PC-9 (cell line): ENCODE measurements at regions not wholly inside any gene's neighbourhood (a gene's known extent, or its start where the extent isn't known, plus 50 kb on each side); places are given as distances from the start of the nearest gene placed in this dataset.
A peak's percentile ranks its signal among the peaks of the same experiment; 100 is the strongest.

ENCODE experiments used
- BruUV-seq: library from RNA; stranded (reverse); fragments of 400-500 nt; replicated peaks from 2 replicates; lab custom pipeline; 2021; lab: Mats Ljungman, UMichigan
- CTCF ChIA-PET: fragments of 300-600 bp; sonication (Branson Sonifier 250); formaldehyde crosslinking; loops from one replicate; lab custom pipeline; 2022; ENCODE audit warnings: antibody characterized with exemption; lab: Charles Lee
- POLR2A ChIA-PET: fragments of 300-600 bp; sonication (Branson Sonifier 250); formaldehyde crosslinking; loops from one replicate; lab custom pipeline; 2022; ENCODE audit warnings: antibody characterized with exemption; ENCODE audit not compliant: unreplicated experiment; lab: Charles Lee
- DNase-seq, 2 experiments: peaks; one replicate each; pipeline versions ENCODE4 v3.0.0 to v3.0.0-alpha.2; 2015 to 2022; ENCODE audit warnings: mixed read lengths in 1 of 2
- H2AFZ ChIP-seq: fragments of 200-600 bp; sonication (generic); 2 replicates; pipeline ENCODE4 v1.8.1; 2017; ENCODE audit warnings: antibody characterized with exemption
- H3F3A ChIP-seq: fragments of 200-600 bp; sonication (generic); 2 replicates; pipeline ENCODE4 v1.8.1; 2017; ENCODE audit warnings: antibody characterized with exemption, mild to moderate bottlenecking, low read depth; ENCODE audit not compliant: insufficient read depth
- H3K27ac ChIP-seq: fragments of 200-600 bp; sonication (generic); 2 replicates; pipeline ENCODE4 v1.6.1; 2016; ENCODE audit warnings: mixed run types
- H3K27me3 ChIP-seq: fragments of 200-600 bp; sonication (generic); 2 replicates; pipeline ENCODE4 v1.6.1; 2016; ENCODE audit warnings: low read depth, mixed run types; ENCODE audit not compliant: insufficient read depth
- H3K36me3 ChIP-seq: fragments of 200-600 bp; sonication (generic); 2 replicates; pipeline ENCODE4 v1.6.1; 2016; ENCODE audit warnings: low read depth, mixed run types
- H3K4me1 ChIP-seq: fragments of 200-600 bp; sonication (generic); replicated peaks from 2 replicates; pipeline ENCODE4 v1.6.1; 2016; ENCODE audit warnings: mixed run types; ENCODE audit not compliant: insufficient read depth
- H3K4me2 ChIP-seq: fragments of 200-600 bp; sonication (generic); 2 replicates; pipeline ENCODE4 v1.6.1; 2017; ENCODE audit warnings: mixed run types
- H3K4me3 ChIP-seq: fragments of 200-600 bp; sonication (generic); 2 replicates; pipeline ENCODE4 v1.6.1; 2016; ENCODE audit warnings: mixed run types
- H3K79me2 ChIP-seq: fragments of 200-600 bp; sonication (generic); 2 replicates; pipeline ENCODE4 v1.6.1; 2017; ENCODE audit warnings: low read depth, mixed run types
- H3K9me2 ChIP-seq: fragments of 200-600 bp; sonication (generic); 2 replicates; pipeline ENCODE4 v1.8.1; 2017; ENCODE audit warnings: mild to moderate bottlenecking; ENCODE audit not compliant: insufficient read depth
- H3K9me3 ChIP-seq: fragments of 200-600 bp; sonication (generic); 2 replicates; pipeline ENCODE4 v1.8.1; 2016; ENCODE audit warnings: low read depth; ENCODE audit not compliant: insufficient read depth
- H4K20me1 ChIP-seq: fragments of 200-600 bp; sonication (generic); 2 replicates; pipeline ENCODE4 v1.8.1; 2017; ENCODE audit not compliant: insufficient read depth
- EZH2 ChIP-seq: fragments of 200-600 bp; sonication (generic); IDR thresholded peaks from 2 replicates; pipeline ENCODE4 v1.8.0; 2017; ENCODE audit warnings: antibody characterized with exemption, low read depth
- intact Hi-C: fragments of 100-400 bp; cut with micrococcal nuclease; formaldehyde crosslinking; loops from one replicate; pipeline ENCODE4 v1.10.0; 2022; ENCODE audit not compliant: unreplicated experiment
- TF ChIP-seq, protein P1 (sequence below): fragments of 200-600 bp; sonication (generic); conservative IDR thresholded peaks from 2 replicates; pipeline ENCODE4 v1.6.1; 2017; ENCODE audit warnings: mixed run types, antibody characterized with exemption, mild to moderate bottlenecking, moderate library complexity

DNA sequence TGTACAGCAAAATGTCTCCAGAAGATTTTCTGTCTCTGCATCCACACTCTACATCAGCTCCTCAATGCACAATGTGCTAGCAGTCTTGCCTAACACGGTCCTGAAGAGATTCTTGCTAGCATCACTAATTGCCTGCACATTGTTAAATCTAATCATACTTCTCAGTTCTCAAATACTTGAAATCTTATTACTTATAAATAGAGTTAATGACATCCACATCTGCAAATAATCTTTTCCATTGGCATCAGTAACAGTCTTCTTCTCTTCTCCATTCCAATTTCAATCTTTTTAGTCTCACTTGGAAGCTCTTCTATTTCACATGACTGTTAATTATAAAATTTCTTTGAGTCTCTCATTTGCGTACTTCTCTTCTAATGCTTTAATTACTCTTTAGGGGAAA lies 630.5 kb upstream of the SLITRK6 start:
- Histone ChIP-seq H3K9me2 (peaks cover 5% of the 10 kb centered on the region; the same call in 1 of the 2 replicates), H3K36me3 (no peaks in the 10 kb centered on the region), H4K20me1 (no peaks in the 10 kb centered on the region), H3K4me1 (no peaks in the 10 kb centered on the region), H2AFZ (0 out of 2 replicates have a peak overlapping the region, but pooled peaks have one; percentile 11), H3K9me3 (no peaks in the 10 kb centered on the region), H3F3A (no peaks in the 10 kb centered on the region), H3K4me2 (no peak overlapping the region), H3K79me2 (no peaks in the 10 kb centered on the region), H3K4me3 (no peak overlapping the region), H3K27ac (no peak overlapping the region), H3K27me3 (no peaks in the 10 kb centered on the region)
- ChIA-PET POLR2A (no interaction called here), CTCF (no interaction called here)
- TF ChIP-seq, protein P1, sequence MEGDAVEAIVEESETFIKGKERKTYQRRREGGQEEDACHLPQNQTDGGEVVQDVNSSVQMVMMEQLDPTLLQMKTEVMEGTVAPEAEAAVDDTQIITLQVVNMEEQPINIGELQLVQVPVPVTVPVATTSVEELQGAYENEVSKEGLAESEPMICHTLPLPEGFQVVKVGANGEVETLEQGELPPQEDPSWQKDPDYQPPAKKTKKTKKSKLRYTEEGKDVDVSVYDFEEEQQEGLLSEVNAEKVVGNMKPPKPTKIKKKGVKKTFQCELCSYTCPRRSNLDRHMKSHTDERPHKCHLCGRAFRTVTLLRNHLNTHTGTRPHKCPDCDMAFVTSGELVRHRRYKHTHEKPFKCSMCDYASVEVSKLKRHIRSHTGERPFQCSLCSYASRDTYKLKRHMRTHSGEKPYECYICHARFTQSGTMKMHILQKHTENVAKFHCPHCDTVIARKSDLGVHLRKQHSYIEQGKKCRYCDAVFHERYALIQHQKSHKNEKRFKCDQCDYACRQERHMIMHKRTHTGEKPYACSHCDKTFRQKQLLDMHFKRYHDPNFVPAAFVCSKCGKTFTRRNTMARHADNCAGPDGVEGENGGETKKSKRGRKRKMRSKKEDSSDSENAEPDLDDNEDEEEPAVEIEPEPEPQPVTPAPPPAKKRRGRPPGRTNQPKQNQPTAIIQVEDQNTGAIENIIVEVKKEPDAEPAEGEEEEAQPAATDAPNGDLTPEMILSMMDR: no peak
- no peak for TF ChIP-seq EZH2
- BruUV-seq: no TSS peak
- DNase-seq: no peak
- intact Hi-C loops: no loop called here

DNA sequence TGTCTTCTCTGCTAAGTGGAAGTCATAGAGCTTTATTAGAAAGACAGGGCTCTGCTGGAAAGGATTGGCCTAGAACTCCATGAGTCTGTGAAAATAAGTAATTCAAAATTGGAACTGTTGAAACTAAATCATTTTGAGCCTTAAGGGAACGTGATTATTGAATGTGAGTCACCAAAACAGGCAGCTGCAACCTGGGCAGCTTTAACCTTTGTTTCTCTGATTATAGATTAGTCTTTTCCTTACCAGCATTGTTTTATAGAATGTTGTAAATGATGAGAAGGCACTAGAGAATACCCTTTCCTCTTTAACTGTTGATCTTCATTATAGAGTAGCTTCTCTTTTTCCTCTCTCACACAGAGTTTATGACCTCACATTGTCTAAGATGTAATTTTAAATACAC lies 638.8 kb upstream of the SLITRK6 start:
- no peaks in the 10 kb centered on the region for H3K9me3 ChIP-seq
- H3F3A ChIP-seq: no peaks in the 10 kb centered on the region
- no peaks in the 10 kb centered on the region for H3K79me2 ChIP-seq
- DNase-seq: no peak
- BruUV-seq: no TSS peak
- no peak overlapping the region for H3K27ac ChIP-seq
- POLR2A ChIA-PET: no interaction called here
- no peak for TF ChIP-seq EZH2
- TF ChIP-seq, protein P1: no peak
- intact Hi-C loops: no loop called here
- no peak overlapping the region for H3K4me2 ChIP-seq
- no peaks in the 10 kb centered on the region for H4K20me1 ChIP-seq
- H3K27me3 ChIP-seq: no peaks in the 10 kb centered on the region
- no peak overlapping the region for H2AFZ ChIP-seq
- no peaks in the 10 kb centered on the region for H3K4me1 ChIP-seq
- no peaks in the 10 kb centered on the region for H3K9me2 ChIP-seq
- no peaks in the 10 kb centered on the region for H3K36me3 ChIP-seq
- H3K4me3 ChIP-seq: no peak overlapping the region
- CTCF ChIA-PET: no interaction called here

DNA sequence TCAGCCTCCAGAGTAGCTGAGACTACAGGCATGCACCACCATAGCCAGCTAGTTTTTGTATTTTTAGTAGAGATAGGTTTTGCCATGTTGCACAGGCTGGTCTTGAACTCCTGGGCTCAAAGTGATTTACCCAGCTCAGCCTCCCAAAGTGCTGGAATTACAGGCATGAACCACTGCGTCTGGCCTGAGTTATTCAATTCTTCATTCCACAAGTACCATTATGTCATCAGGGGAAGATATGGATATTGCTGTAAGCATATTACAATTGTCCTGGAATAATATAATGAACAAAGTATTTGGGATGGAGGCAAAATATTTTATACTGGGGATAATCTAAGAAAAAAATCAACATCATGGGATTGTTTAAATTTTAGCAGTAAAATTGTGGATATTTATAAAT lies 646.0 kb upstream of the SLITRK6 start:
- H3K9me3 ChIP-seq: no peaks in the 10 kb centered on the region
- no TSS peak for BruUV-seq
- no peak for TF ChIP-seq EZH2
- TF ChIP-seq, protein P1: no peak
- no peak overlapping the region for H3K4me3 ChIP-seq
- intact Hi-C loops: no loop called here
- POLR2A ChIA-PET: no interaction called here
- no peaks in the 10 kb centered on the region for H3K36me3 ChIP-seq
- no peaks in the 10 kb centered on the region for H4K20me1 ChIP-seq
- H3K4me2 ChIP-seq: no peak overlapping the region
- H3K4me1 ChIP-seq: no peaks in the 10 kb centered on the region
- no peak for DNase-seq
- no peaks in the 10 kb centered on the region for H3F3A ChIP-seq
- no peaks in the 10 kb centered on the region for H3K9me2 ChIP-seq
- H3K27me3 ChIP-seq: no peaks in the 10 kb centered on the region
- H3K79me2 ChIP-seq: no peaks in the 10 kb centered on the region
- no peak overlapping the region for H2AFZ ChIP-seq
- CTCF ChIA-PET: no interaction called here
- H3K27ac ChIP-seq: no peak overlapping the region
